ENCODE measurements at regions not wholly inside any gene's neighbourhood (a gene's known extent, or its start where the extent isn't known, plus 50 kb on each side); places are given as distances from the start of the nearest gene placed in this dataset.

GRCh38 chr20:4369798-4370124 lies 120.7 kb upstream of the ADRA1D start:
- TF ChIP-seq CTCF (conservative IDR thresholded peaks at IDR 0.05; ENCODE audit: low read length) (no peak), EZH2phosphoT487 (IDR thresholded peaks at IDR 0.05; ENCODE audit: borderline replicate concordance, low read depth, low read length) (no peak)
